ENCODE measurements at regions not wholly inside any gene's neighbourhood (a gene's known extent, or its start where the extent isn't known, plus 50 kb on each side); places are given as distances from the start of the nearest gene placed in this dataset.

DNA sequence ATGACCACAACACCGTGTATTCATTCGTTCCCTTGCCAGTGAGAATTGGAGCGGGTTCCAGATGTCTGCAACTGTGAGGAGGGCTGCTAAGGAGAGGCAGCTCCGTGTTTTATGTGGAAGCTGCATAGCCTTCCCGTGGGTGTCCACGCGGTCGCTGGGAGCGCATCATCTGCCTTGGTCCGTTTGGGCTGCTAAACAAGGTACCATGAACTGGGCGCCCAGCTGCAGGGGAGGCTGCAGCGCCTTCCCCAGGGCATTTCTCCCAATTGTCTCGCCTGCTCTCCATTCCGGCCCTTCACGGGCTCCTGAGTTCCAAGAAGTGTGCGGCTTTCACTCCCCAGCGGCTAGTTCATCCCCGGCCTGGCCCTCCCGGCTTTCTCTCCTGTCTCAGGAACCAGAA is 1446.4 kb downstream of the TBC1D22A start:
- CTCF ChIA-PET, result no interaction called here
- H3K4me1 ChIP-seq (ENCODE audit: control insufficient read depth, insufficient read depth, low read length), result no peaks in the 10 kb centered on the region
- H3K9me3 ChIP-seq (ENCODE audit: control insufficient read depth, insufficient read depth, low read depth, low read length), result no peaks in the 10 kb centered on the region
- H3K27ac ChIP-seq (ENCODE audit: extremely low read depth, low read depth, low read length), result no peak overlapping the region
- POLR2A ChIA-PET, result no interaction called here
- H3K36me3 ChIP-seq (ENCODE audit: control insufficient read depth in 2 of 2, insufficient read depth in 1 of 2, low read length in 2 of 2), result no peaks in the 10 kb centered on the region
- TF ChIP-seq OSR2 (tag by site-specific recombination; IDR thresholded peaks at IDR 0.05), result no peak
- no peak for TF ChIP-seq ZNF776 (tag by site-specific recombination; IDR thresholded peaks at IDR 0.05; ENCODE audit: borderline replicate concordance)
- TF ChIP-seq ZBTB17 (tag by site-specific recombination; IDR thresholded peaks at IDR 0.05), result no peak
- TF ChIP-seq ZFP3 (tag by site-specific recombination; IDR thresholded peaks at IDR 0.05; ENCODE audit: low read depth), result no peak
- no peak for TF ChIP-seq ZNF623 (tag by site-specific recombination; IDR thresholded peaks at IDR 0.05)
- TF ChIP-seq, protein P1, sequence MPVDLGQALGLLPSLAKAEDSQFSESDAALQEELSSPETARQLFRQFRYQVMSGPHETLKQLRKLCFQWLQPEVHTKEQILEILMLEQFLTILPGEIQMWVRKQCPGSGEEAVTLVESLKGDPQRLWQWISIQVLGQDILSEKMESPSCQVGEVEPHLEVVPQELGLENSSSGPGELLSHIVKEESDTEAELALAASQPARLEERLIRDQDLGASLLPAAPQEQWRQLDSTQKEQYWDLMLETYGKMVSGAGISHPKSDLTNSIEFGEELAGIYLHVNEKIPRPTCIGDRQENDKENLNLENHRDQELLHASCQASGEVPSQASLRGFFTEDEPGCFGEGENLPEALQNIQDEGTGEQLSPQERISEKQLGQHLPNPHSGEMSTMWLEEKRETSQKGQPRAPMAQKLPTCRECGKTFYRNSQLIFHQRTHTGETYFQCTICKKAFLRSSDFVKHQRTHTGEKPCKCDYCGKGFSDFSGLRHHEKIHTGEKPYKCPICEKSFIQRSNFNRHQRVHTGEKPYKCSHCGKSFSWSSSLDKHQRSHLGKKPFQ (tag by site-specific recombination; IDR thresholded peaks at IDR 0.05), result no peak
- no peak for TF ChIP-seq GLI2 (tag by site-specific recombination; IDR thresholded peaks at IDR 0.05; ENCODE audit: borderline replicate concordance, low read depth)
- TF ChIP-seq ZFP37 (tag by site-specific recombination; IDR thresholded peaks at IDR 0.05), result no peak
- no peak for TF ChIP-seq ZNF354C (tag by site-specific recombination; IDR thresholded peaks at IDR 0.05; ENCODE audit: borderline replicate concordance, low read depth)
- TF ChIP-seq ZNF707 (tag by site-specific recombination; IDR thresholded peaks at IDR 0.05), result no peak
- no peak for TF ChIP-seq ZNF768 (tag by site-specific recombination; IDR thresholded peaks at IDR 0.05)
- no peak for TF ChIP-seq ZNF654 (tag by site-specific recombination; IDR thresholded peaks at IDR 0.05; ENCODE audit: low read depth)
- TF ChIP-seq, protein P2, sequence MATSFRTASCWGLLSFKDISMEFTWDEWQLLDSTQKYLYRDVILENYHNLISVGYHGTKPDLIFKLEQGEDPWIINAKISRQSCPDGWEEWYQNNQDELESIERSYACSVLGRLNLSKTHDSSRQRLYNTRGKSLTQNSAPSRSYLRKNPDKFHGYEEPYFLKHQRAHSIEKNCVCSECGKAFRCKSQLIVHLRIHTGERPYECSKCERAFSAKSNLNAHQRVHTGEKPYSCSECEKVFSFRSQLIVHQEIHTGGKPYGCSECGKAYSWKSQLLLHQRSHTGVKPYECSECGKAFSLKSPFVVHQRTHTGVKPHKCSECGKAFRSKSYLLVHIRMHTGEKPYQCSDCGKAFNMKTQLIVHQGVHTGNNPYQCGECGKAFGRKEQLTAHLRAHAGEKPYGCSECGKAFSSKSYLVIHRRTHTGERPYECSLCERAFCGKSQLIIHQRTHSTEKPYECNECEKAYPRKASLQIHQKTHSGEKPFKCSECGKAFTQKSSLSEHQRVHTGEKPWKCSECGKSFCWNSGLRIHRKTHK (tag by site-specific recombination; IDR thresholded peaks at IDR 0.05), result no peak
- no peak for TF ChIP-seq ZNF548 (tag by site-specific recombination; IDR thresholded peaks at IDR 0.05)
- TF ChIP-seq, protein P3, sequence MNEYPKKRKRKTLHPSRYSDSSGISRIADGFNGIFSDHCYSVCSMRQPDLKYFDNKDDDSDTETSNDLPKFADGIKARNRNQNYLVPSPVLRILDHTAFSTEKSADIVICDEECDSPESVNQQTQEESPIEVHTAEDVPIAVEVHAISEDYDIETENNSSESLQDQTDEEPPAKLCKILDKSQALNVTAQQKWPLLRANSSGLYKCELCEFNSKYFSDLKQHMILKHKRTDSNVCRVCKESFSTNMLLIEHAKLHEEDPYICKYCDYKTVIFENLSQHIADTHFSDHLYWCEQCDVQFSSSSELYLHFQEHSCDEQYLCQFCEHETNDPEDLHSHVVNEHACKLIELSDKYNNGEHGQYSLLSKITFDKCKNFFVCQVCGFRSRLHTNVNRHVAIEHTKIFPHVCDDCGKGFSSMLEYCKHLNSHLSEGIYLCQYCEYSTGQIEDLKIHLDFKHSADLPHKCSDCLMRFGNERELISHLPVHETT (tag by site-specific recombination; IDR thresholded peaks at IDR 0.05), result no peak
- no peak overlapping the region for H3K4me3 ChIP-seq (ENCODE audit: low read depth, low read length)

DNA sequence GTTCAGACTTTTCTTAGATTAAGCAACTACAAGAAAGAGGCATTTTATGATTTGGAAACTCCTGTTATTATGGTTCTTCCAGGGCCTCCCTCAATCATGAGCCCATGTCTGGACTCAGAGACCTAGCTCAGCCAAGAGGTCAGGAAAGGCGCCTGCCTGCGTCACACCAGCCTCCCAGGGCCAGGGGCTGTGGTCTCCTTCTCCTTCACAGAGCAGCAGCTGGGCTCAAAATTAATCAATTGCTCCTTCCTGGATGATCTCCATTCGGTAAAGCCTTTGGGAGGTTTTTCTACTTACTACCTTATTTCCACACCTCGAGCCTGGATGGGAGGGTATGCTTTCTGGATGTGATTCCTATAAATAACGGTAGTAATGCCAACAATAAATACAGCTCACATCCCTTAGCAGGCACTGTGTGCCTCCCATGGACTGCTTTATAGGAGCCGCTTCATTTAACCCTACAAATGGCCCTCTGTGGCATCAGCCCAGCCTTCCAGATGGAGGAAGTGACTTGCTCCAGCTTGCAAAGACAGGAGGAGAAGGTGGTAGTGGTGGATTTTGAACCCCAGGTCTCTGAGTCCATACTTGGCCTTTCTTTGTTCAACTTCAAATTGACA is 1445.6 kb downstream of the TBC1D22A start:
- CTCF ChIA-PET, result no interaction called here
- H3K9me3 ChIP-seq (ENCODE audit: control insufficient read depth, insufficient read depth, low read depth, low read length), result no peaks in the 10 kb centered on the region
- no peaks in the 10 kb centered on the region for H3K4me1 ChIP-seq (ENCODE audit: control insufficient read depth, insufficient read depth, low read length)
- no peak overlapping the region for H3K27ac ChIP-seq (ENCODE audit: extremely low read depth, low read depth, low read length)
- H3K4me3 ChIP-seq (ENCODE audit: low read depth, low read length), result no peak overlapping the region
- no peaks in the 10 kb centered on the region for H3K36me3 ChIP-seq (ENCODE audit: control insufficient read depth in 2 of 2, insufficient read depth in 1 of 2, low read length in 2 of 2)
- POLR2A ChIA-PET, result no interaction called here
- TF ChIP-seq, protein P4, sequence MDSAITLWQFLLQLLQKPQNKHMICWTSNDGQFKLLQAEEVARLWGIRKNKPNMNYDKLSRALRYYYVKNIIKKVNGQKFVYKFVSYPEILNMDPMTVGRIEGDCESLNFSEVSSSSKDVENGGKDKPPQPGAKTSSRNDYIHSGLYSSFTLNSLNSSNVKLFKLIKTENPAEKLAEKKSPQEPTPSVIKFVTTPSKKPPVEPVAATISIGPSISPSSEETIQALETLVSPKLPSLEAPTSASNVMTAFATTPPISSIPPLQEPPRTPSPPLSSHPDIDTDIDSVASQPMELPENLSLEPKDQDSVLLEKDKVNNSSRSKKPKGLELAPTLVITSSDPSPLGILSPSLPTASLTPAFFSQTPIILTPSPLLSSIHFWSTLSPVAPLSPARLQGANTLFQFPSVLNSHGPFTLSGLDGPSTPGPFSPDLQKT (IDR thresholded peaks at IDR 0.05; ENCODE audit: borderline replicate concordance, low read depth, low read length), result no peak
- TF ChIP-seq SP7 (tag by site-specific recombination; IDR thresholded peaks at IDR 0.05) (no peak), SCRT2 (tag by site-specific recombination; IDR thresholded peaks at IDR 0.05) (no peak), ZNF561 (tag by site-specific recombination; IDR thresholded peaks at IDR 0.05; ENCODE audit: borderline replicate concordance) (no peak), PRDM1 (tag by site-specific recombination; IDR thresholded peaks at IDR 0.05) (no peak), ZNF621 (tag by site-specific recombination; IDR thresholded peaks at IDR 0.05) (no peak), ZFP69B (tag by site-specific recombination; IDR thresholded peaks at IDR 0.05) (no peak), ZNF350 (tag by site-specific recombination; IDR thresholded peaks at IDR 0.05) (no peak), ZNF777 (tag by site-specific recombination; IDR thresholded peaks at IDR 0.05; ENCODE audit: borderline replicate concordance) (no peak), ZNF341 (tag by site-specific recombination; IDR thresholded peaks at IDR 0.05; ENCODE audit: low read depth) (no peak)
- TF ChIP-seq, protein P5, sequence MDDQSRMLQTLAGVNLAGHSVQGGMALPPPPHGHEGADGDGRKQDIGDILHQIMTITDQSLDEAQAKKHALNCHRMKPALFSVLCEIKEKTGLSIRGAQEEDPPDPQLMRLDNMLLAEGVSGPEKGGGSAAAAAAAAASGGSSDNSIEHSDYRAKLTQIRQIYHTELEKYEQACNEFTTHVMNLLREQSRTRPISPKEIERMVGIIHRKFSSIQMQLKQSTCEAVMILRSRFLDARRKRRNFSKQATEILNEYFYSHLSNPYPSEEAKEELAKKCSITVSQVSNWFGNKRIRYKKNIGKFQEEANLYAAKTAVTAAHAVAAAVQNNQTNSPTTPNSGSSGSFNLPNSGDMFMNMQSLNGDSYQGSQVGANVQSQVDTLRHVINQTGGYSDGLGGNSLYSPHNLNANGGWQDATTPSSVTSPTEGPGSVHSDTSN (CRISPR knock-in tag; IDR thresholded peaks at IDR 0.05), result no peak
- TF ChIP-seq, protein P6, sequence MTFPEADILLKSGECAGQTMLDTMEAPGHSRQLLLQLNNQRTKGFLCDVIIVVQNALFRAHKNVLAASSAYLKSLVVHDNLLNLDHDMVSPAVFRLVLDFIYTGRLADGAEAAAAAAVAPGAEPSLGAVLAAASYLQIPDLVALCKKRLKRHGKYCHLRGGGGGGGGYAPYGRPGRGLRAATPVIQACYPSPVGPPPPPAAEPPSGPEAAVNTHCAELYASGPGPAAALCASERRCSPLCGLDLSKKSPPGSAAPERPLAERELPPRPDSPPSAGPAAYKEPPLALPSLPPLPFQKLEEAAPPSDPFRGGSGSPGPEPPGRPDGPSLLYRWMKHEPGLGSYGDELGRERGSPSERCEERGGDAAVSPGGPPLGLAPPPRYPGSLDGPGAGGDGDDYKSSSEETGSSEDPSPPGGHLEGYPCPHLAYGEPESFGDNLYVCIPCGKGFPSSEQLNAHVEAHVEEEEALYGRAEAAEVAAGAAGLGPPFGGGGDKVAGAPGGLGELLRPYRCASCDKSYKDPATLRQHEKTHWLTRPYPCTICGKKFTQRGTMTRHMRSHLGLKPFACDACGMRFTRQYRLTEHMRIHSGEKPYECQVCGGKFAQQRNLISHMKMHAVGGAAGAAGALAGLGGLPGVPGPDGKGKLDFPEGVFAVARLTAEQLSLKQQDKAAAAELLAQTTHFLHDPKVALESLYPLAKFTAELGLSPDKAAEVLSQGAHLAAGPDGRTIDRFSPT (tag by site-specific recombination; IDR thresholded peaks at IDR 0.05), result no peak
